OCI-LY1 (cell line): ENCODE measurements at regions not wholly inside any gene's neighbourhood (a gene's known extent, or its start where the extent isn't known, plus 50 kb on each side); places are given as distances from the start of the nearest gene placed in this dataset.

Experiments
- EZH2 ChIP-seq: fragments of 200-600 bp; sonication (generic), shearing (Covaris generic); IDR thresholded peaks from 2 replicates; pipeline ENCODE4 v1.8.0; 2017; ENCODE audit warnings: borderline replicate concordance, mixed run types, mild to moderate bottlenecking, antibody characterized with exemption, low read length, moderate library complexity, mixed read lengths
- TF ChIP-seq, protein P1 (sequence below): fragments of 200-600 bp; sonication (generic), shearing (Covaris generic); IDR thresholded peaks from 2 replicates; pipeline ENCODE4 v1.5.1; 2017; ENCODE audit warnings: mild to moderate bottlenecking, antibody characterized with exemption, low read length, moderate library complexity, mixed read lengths

DNA sequence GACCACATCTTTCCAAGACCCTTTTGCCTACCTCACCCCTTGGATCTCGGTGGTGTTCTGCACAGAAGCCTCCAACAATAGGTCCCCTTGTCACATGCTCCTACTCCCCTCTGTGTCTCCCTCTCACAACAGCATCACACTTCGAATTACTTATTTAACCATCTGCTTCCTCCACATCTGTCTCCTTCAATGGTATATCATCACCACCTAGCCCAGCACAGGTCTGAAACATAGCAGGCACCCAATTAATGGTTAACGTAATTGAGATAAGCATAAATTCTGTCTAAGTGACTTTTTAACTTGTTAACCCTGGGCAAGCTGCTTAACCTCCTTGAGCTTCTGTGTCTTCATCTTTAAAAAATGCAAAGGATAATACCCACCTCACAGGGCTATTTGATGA is 100.3 kb upstream of the BARHL2 start:
- TF ChIP-seq, protein P1, sequence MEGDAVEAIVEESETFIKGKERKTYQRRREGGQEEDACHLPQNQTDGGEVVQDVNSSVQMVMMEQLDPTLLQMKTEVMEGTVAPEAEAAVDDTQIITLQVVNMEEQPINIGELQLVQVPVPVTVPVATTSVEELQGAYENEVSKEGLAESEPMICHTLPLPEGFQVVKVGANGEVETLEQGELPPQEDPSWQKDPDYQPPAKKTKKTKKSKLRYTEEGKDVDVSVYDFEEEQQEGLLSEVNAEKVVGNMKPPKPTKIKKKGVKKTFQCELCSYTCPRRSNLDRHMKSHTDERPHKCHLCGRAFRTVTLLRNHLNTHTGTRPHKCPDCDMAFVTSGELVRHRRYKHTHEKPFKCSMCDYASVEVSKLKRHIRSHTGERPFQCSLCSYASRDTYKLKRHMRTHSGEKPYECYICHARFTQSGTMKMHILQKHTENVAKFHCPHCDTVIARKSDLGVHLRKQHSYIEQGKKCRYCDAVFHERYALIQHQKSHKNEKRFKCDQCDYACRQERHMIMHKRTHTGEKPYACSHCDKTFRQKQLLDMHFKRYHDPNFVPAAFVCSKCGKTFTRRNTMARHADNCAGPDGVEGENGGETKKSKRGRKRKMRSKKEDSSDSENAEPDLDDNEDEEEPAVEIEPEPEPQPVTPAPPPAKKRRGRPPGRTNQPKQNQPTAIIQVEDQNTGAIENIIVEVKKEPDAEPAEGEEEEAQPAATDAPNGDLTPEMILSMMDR = no peak
- TF ChIP-seq EZH2 = no peak
